ENCODE measurements at regions not wholly inside any gene's neighbourhood (a gene's known extent, or its start where the extent isn't known, plus 50 kb on each side); places are given as distances from the start of the nearest gene placed in this dataset.

GRCh38 chr6:168376811-168377483 is 57.4 kb upstream of the DACT2 start:
- CTCF ChIA-PET: no interaction called here
- no peaks in the 10 kb centered on the region for H3K27me3 ChIP-seq (ENCODE audit: insufficient read depth, low read length)

More at GRCh38 chr6:168376811-168377483, 57.4 kb upstream of the DACT2 start:
- H2AFZ ChIP-seq (ENCODE audit: low read depth, low read length, poor library complexity, severe bottlenecking): no peak overlapping the region
- no peaks in the 10 kb centered on the region for H3K79me2 ChIP-seq (ENCODE audit: insufficient read depth, low read length)
- no peak overlapping the region for H3K4me2 ChIP-seq (ENCODE audit: low read length)
- no peaks in the 10 kb centered on the region; a peak in 1 of 4 replicates for H3K9me3 ChIP-seq (ENCODE audit: control insufficient read depth in 1 of 2, insufficient read depth in 1 of 2, low read depth in 1 of 2, low read length in 2 of 2)
- no peaks in the 10 kb centered on the region for H3K4me1 ChIP-seq (ENCODE audit: control insufficient read depth in 1 of 2, insufficient read depth in 2 of 2, low read length in 2 of 2)
- RAD21 ChIA-PET (ENCODE audit: low non-redundant PET in 1 of 2, low total read pairs in 2 of 2, uncharacterized antibody in 2 of 2, unreplicated experiment in 2 of 2): no interaction called here
- ATAC-seq (no peak), DNase-seq (ENCODE audit: low read depth, low spot score) (no peak)
- no peak overlapping the region for H3K9ac ChIP-seq (ENCODE audit: low read length)
- POLR2A ChIA-PET: no interaction called here
- H3K36me3 ChIP-seq (ENCODE audit: control insufficient read depth in 1 of 2, insufficient read depth in 2 of 2, low read length in 2 of 2): no peaks in the 10 kb centered on the region
- TF ChIP-seq CTCF (IDR thresholded peaks at IDR 0.05 in 2 of 3, conservative IDR thresholded peaks at IDR 0.05 in 1 of 3; ENCODE audit: borderline replicate concordance in 1 of 3, insufficient read depth in 1 of 3, low read depth in 2 of 3, low read length in 2 of 3) (no peak), FOSL1 (IDR thresholded peaks at IDR 0.05; ENCODE audit: low read depth) (no peak), ELF1 (IDR thresholded peaks at IDR 0.05; ENCODE audit: borderline replicate concordance, low read depth) (no peak), POLR2AphosphoS5 (IDR thresholded peaks at IDR 0.05; ENCODE audit: low read depth, low read length) (no peak), ATF3 (IDR thresholded peaks at IDR 0.05) (no peak), REST (IDR thresholded peaks at IDR 0.05; ENCODE audit: low read depth) (no peak), CEBPB (IDR thresholded peaks at IDR 0.05; ENCODE audit: low read depth) (no peak), ZBTB33 (IDR thresholded peaks at IDR 0.05; ENCODE audit: extremely low read depth, insufficient replicate concordance, low read length) (no peak), ZFX (IDR thresholded peaks at IDR 0.05) (no peak), SP1 (IDR thresholded peaks at IDR 0.05; ENCODE audit: low read depth) (no peak), EZH2 (IDR thresholded peaks at IDR 0.05) (no peak), CBX3 (IDR thresholded peaks at IDR 0.05; ENCODE audit: low read depth) (no peak), EGR1 (IDR thresholded peaks at IDR 0.05; ENCODE audit: low read depth) (no peak), YY1 (IDR thresholded peaks at IDR 0.05; ENCODE audit: extremely low read depth, insufficient replicate concordance, low read depth, low read length) (no peak), POLR2A (IDR thresholded peaks at IDR 0.05; ENCODE audit: borderline replicate concordance, extremely low read depth, insufficient read depth, insufficient read length) (no peak), JUND (IDR thresholded peaks at IDR 0.05) (no peak), TCF7L2 (IDR thresholded peaks at IDR 0.05; ENCODE audit: borderline replicate concordance, extremely low read depth, insufficient read depth, insufficient read length) (no peak)
- no peak overlapping the region for H3K4me3 ChIP-seq (replicated peaks in 1 of 2; ENCODE audit: low read depth in 1 of 2, low read length in 2 of 2)
- H4K20me1 ChIP-seq (ENCODE audit: insufficient read depth): no peaks in the 10 kb centered on the region
- H3K9me2 ChIP-seq (ENCODE audit: insufficient read depth): no peaks in the 10 kb centered on the region
- intact Hi-C loops (cut with micrococcal nuclease): no loop called here
- no peak overlapping the region for H3K27ac ChIP-seq (ENCODE audit: low read depth, low read length)
- BruUV-seq (replicated peaks): no TSS peak

Measured in HCT116 (cell line).